ENCODE measurements at regions not wholly inside any gene's neighbourhood (a gene's known extent, or its start where the extent isn't known, plus 50 kb on each side); places are given as distances from the start of the nearest gene placed in this dataset.

- intact Hi-C loops (cut with DNase I; ENCODE audit: low total_unique reads) = no loop called here
- H3K36me3 ChIP-seq = no peaks in the 10 kb centered on the region
- no peak for DNase-seq
- H3K4me1 ChIP-seq = no peaks in the 10 kb centered on the region
- no peaks in the 10 kb centered on the region for H3K27me3 ChIP-seq (replicated peaks in 1 of 7)
- H3K9me3 ChIP-seq = peaks cover 0 to 6% (median 0%) of the 10 kb centered on the region in 8 donors
- no peak overlapping the region for H3K27ac ChIP-seq
- no peak overlapping the region for H3K4me3 ChIP-seq
- TF ChIP-seq POLR2AphosphoS5 (IDR thresholded peaks at IDR 0.05) (no peak), CTCF (IDR thresholded peaks at IDR 0.05 in 8 of 11, conservative IDR thresholded peaks at IDR 0.05 in 3 of 11) (no peak), POLR2A (IDR thresholded peaks at IDR 0.05) (no peak)
- WGBS, 5 donors = 86 to 94% (median 92%) methylated on average over 5 of the region's 5 CpGs
Observed at GRCh38 chr18:6629635-6630140, 99.8 kb upstream of the ARHGAP28 start.

DNA sequence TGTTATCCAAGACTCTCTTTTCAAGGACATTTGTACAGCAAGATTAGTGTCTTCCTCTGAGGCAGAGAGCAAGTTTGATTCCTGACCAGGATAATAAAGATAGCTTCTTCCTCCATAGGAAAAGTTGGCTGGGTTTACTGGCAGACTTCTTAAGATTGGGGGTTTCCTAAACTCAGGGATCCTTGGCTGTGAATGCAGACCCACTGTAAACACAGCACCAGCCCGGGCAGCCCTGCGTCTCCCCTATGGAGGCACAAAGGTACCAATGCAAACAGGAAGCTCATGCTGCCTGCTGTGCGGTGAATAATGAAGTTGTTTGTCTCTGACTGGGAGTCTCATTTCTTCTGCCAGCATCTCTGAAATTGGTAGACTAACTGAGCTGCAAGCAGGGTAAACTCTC, 96.2 kb upstream of the ARHGAP28 start:
- TF ChIP-seq CTCF (IDR thresholded peaks at IDR 0.05 in 8 of 11, conservative IDR thresholded peaks at IDR 0.05 in 3 of 11) = no peak
- Histone ChIP-seq H3K27ac (no peak overlapping the region), H3K4me3 (no peak overlapping the region), H3K9me3 (peaks cover 0 to 6% (median 0%) of the 10 kb centered on the region in 8 donors), H3K27me3 (replicated peaks in 1 of 7) (no peaks in the 10 kb centered on the region), H3K4me1 (no peaks in the 10 kb centered on the region), H3K36me3 (no peaks in the 10 kb centered on the region)
- WGBS, 5 donors = 45 to 64% (median 49%) methylated on average over 3 of the region's 3 CpGs
- intact Hi-C loops (cut with DNase I; ENCODE audit: low total_unique reads) = no loop called here
- no peak for DNase-seq

DNA sequence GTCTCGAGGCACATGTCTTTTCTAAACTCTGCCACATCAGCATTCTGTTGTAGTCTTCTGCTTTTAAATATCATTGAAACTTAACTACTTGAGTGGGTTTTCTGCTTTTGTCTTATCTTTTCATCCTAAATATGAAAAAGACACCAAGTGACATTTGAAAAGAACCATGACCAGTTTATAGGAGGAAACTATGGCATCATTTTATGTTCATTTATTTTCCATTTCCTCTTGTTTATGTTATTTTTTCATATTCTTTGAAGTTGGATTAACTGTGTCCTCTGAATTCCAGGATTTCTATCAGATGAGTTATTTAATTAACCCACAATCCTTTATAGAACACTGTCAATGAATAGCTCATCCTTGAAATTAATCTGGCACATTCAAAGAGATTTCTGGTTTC, 93.4 kb upstream of the ARHGAP28 start:
- H3K36me3 ChIP-seq = no peaks in the 10 kb centered on the region
- H3K4me1 ChIP-seq = no peaks in the 10 kb centered on the region
- no peak overlapping the region for H3K4me3 ChIP-seq
- intact Hi-C loops (cut with DNase I; ENCODE audit: low total_unique reads) = no loop called here
- TF ChIP-seq CTCF (IDR thresholded peaks at IDR 0.05 in 8 of 11, conservative IDR thresholded peaks at IDR 0.05 in 3 of 11) (no peak), POLR2A (IDR thresholded peaks at IDR 0.05) (no peak), POLR2AphosphoS5 (IDR thresholded peaks at IDR 0.05) (no peak)
- no peak for DNase-seq
- peaks cover 0 to 6% (median 0%) of the 10 kb centered on the region in 8 donors for H3K9me3 ChIP-seq
- H3K27ac ChIP-seq = no peak overlapping the region
- no peaks in the 10 kb centered on the region for H3K27me3 ChIP-seq (replicated peaks in 1 of 7)
- 55 to 75% (median 70%) methylated on average over 1 of the region's 1 CpG for WGBS, 5 donors

GRCh38 chr18:6638447-6638846, 91.1 kb upstream of the ARHGAP28 start:
- TF ChIP-seq POLR2AphosphoS5 (IDR thresholded peaks at IDR 0.05) (no peak), POLR2A (IDR thresholded peaks at IDR 0.05) (no peak), CTCF (IDR thresholded peaks at IDR 0.05 in 8 of 11, conservative IDR thresholded peaks at IDR 0.05 in 3 of 11) (no peak)
- no peaks in the 10 kb centered on the region for H3K27me3 ChIP-seq (replicated peaks in 1 of 7)
- DNase-seq = no peak
- intact Hi-C loops (cut with DNase I; ENCODE audit: low total_unique reads) = no loop called here
- no peak overlapping the region for H3K27ac ChIP-seq
- no peaks in the 10 kb centered on the region for H3K9me3 ChIP-seq
- H3K4me3 ChIP-seq = no peak overlapping the region
- no peaks in the 10 kb centered on the region for H3K36me3 ChIP-seq
- 73 to 88% (median 84%) methylated on average over 5 of the region's 5 CpGs for WGBS, 5 donors
- H3K4me1 ChIP-seq = no peaks in the 10 kb centered on the region
